C4-2B (cell line): ENCODE measurements at regions not wholly inside any gene's neighbourhood (a gene's known extent, or its start where the extent isn't known, plus 50 kb on each side); places are given as distances from the start of the nearest gene placed in this dataset.
"Not testable (repeated sequence)": the region's sequence is repeated elsewhere in the genome, so short reads cannot be mapped to it uniquely, and the experiment has no call there.

ENCODE experiments used
- H3K27ac ChIP-seq: fragments of 450-650 bp; 2 replicates; pipeline ENCODE4 v1.5.1; 2017
- CTCF ChIP-seq: fragments of 450-650 bp; conservative IDR thresholded peaks from 2 replicates; pipeline ENCODE4 v1.5.1; 2017; ENCODE audit warnings: mild to moderate bottlenecking
- ZFX ChIP-seq: fragments of 450-650 bp; IDR thresholded peaks from 2 replicates; pipeline ENCODE4 v1.6.1; 2017

DNA sequence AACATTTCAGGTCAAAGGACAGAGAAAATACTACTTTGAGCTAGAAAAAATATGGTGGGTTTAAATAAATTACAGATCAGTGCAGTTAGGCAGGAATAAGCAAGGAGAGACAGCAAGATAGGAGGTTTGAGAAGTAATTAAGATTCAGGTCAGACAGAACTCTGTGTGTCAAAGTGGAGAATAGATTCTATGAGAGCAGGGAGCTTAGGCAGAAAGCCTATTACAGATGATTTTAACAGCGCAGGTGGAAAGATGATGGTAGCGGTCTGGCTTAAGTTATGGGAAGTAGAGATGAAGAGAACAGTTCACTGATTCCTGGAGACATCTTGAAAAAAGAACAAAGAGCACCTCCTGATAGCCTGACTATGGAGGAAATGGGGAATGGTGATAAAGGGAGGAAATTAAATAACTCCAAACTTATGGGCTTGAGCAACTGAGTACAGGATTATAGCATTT, 106.0 kb downstream of the APIP start:
- H3K27ac ChIP-seq = no peak overlapping the region
- no peak for TF ChIP-seq CTCF
- no peak for TF ChIP-seq ZFX

DNA sequence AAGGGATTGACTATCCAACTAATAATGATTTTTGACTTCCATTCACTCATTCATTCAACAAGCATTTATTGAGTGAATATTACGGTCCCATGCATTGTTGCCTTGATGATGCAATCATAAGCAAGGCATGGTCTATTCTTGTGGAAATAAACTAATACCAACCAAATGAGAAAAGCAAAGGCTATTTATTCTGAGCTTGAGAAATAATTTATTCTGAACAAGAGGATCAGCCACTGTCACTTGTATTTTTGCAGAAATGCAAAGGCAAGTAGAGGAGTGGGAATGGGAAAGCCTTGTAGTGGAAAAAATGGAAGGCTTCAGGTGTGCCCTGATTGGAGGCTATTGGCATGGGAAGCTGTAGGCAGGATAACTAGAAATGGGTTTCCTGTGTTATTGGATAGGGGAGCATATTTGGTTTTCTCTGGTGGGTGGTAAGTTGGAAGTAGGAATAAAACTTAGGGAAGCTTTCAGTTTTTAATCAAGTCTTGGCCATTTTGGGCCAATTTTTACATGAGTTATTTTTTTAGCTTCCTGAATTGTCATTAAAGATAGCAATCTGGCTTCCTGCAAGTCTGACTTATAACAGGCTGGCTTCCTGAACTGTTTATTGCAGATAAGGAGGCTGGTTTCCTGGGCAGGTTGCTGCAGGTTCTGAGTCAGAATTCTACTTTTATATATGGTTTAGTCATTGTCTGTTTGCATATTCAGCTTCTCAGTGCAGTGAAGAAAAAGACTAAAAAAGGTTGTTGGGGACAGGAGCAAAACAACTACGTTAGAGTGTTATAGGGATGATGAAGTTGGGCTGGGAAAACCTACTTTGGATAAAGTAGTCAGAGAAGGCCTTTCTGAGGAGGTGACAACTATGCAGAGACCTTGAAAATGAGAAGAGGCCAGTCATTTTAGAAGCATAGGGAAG, 106.7 kb downstream of the APIP start:
- H3K27ac ChIP-seq = no peak overlapping the region
- no peak for TF ChIP-seq ZFX
- TF ChIP-seq CTCF = no peak

DNA sequence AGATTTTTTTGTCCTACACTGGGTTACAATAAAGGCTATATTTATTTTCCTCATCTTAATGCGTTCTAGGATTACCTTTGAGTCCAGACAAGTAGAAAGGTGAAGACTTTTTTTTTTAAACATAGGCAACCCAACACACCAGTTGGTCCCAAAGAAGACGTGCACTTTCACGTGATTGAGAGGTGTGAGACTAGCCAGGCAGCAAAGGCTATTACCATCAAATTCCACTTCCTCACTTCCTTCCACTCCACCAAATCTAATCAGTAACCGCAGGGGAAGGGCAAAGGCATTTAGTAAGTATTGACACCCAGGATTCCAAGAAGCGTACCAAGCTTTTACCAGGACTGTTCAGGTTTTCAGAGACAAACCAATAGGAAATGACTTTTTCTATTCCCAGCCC, 109.3 kb downstream of the APIP start:
- TF ChIP-seq CTCF = no peak
- TF ChIP-seq ZFX = no peak

DNA sequence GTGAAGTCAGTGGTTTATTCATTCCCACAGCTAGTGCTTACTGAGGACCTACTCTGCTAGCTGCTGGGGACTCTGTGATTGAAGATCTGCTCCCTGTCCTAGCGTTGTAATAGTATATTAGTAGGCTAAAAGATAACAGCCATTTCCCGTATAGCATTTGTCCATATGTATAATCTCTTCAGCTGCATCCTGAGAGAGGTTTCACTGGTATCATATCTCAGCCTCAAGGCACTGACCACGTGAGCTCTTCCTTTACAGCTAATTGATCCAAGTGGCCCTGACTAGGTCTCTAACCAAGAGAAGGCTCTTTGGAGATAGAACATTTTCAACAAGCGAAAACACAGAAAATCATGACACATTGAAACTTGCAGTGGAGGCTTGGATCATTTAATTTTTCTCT, 110.2 kb downstream of the APIP start:
- no peak overlapping the region for H3K27ac ChIP-seq
- TF ChIP-seq CTCF (no peak), ZFX (no peak)

More for the DNA sequence above, 109.3 kb downstream of the APIP start:
- no peak overlapping the region for H3K27ac ChIP-seq

DNA sequence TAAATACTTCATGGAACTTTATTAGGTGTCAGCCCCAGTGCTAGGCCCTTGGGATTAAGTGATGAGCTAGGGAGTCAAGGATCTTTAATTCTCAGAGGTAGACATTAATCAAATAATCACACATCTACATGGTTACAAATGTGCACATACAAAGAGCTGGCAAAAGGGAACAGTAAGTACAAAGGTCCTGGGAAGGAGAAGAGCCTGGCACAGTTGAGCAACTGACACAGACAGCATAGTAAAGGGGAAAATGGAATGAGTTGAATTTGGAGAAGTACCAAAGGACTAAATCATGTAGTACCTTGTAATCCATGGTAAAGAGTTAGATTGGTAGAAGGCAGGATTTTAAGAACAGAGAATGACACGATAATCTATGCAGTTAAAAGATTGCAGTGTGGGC, 116.3 kb downstream of the APIP start:
- no peak for TF ChIP-seq CTCF
- no peak for TF ChIP-seq ZFX
- no peak overlapping the region for H3K27ac ChIP-seq

- no peak overlapping the region for H3K27ac ChIP-seq
- TF ChIP-seq CTCF (no peak), ZFX (no peak)
Measured at GRCh38 chr11:34798985-34799384, 117.2 kb downstream of the APIP start.

GRCh38 chr11:34797497-34797896, 118.7 kb downstream of the APIP start:
- not testable (repeated sequence) for H3K27ac ChIP-seq

DNA sequence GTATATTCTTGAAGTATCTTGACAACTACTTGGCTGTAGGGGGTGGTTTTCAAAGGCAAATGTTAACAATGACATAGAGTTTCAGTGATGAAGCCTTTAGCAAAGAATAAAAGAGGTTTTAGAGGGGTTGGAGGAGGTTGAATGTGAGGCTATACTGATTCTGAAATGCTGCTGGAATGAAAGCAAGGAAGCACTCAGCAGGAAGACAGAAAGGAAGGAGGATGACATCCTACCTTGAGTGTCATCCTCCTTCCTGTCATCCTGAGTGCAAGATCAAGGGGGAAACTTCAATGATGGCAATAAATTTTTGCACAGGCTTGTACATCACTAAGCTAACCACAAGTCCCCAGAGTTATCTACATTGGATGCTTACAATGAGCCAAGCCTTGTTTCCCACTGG, 120.5 kb downstream of the APIP start:
- H3K27ac ChIP-seq = no peak overlapping the region
- no peak for TF ChIP-seq ZFX
- TF ChIP-seq CTCF = no peak
